ENCODE measurements at regions not wholly inside any gene's neighbourhood (a gene's known extent, or its start where the extent isn't known, plus 50 kb on each side); places are given as distances from the start of the nearest gene placed in this dataset.

GRCh38 chr6:42512579-42512978, 51.2 kb upstream of the UBR2 start:
- FAIRE-seq: no peak
- TF ChIP-seq TAF1 (IDR thresholded peaks at IDR 0.05; ENCODE audit: borderline replicate concordance, low read depth, low read length) (no peak), POLR2AphosphoS5 (IDR thresholded peaks at IDR 0.05; ENCODE audit: low read depth, low read length) (no peak), POLR2A (IDR thresholded peaks at IDR 0.05; ENCODE audit: low read depth, low read length) (no peak)
- DNase-seq (ENCODE audit: insufficient read length): no peak

- DNase-seq (ENCODE audit: insufficient read length) (no peak), FAIRE-seq (no peak)
- TF ChIP-seq POLR2AphosphoS5 (IDR thresholded peaks at IDR 0.05; ENCODE audit: low read depth, low read length): no peak
- TF ChIP-seq TAF1 (IDR thresholded peaks at IDR 0.05; ENCODE audit: borderline replicate concordance, low read depth, low read length): no peak
- no peak for TF ChIP-seq POLR2A (IDR thresholded peaks at IDR 0.05; ENCODE audit: low read depth, low read length)
Measured at GRCh38 chr6:42511803-42512422, 51.9 kb upstream of the UBR2 start.

- TF ChIP-seq POLR2AphosphoS5 (IDR thresholded peaks at IDR 0.05; ENCODE audit: low read depth, low read length) (no peak), POLR2A (IDR thresholded peaks at IDR 0.05; ENCODE audit: low read depth, low read length) (no peak), TAF1 (IDR thresholded peaks at IDR 0.05; ENCODE audit: borderline replicate concordance, low read depth, low read length) (no peak)
- DNase-seq (ENCODE audit: insufficient read length) (no peak), FAIRE-seq (no peak)
Measured at GRCh38 chr6:42510795-42511194, 53.0 kb upstream of the UBR2 start.

GRCh38 chr6:42509765-42510164, 54.1 kb upstream of the UBR2 start:
- TF ChIP-seq POLR2A (IDR thresholded peaks at IDR 0.05; ENCODE audit: low read depth, low read length): no peak
- TF ChIP-seq TAF1 (IDR thresholded peaks at IDR 0.05; ENCODE audit: borderline replicate concordance, low read depth, low read length): no peak
- TF ChIP-seq POLR2AphosphoS5 (IDR thresholded peaks at IDR 0.05; ENCODE audit: low read depth, low read length): no peak
- peak; percentile 70 for FAIRE-seq
- DNase-seq (ENCODE audit: insufficient read length): no peak

- no peak for DNase-seq (ENCODE audit: insufficient read length)
- no peak for FAIRE-seq
- TF ChIP-seq POLR2A (IDR thresholded peaks at IDR 0.05; ENCODE audit: low read depth, low read length) (no peak), POLR2AphosphoS5 (IDR thresholded peaks at IDR 0.05; ENCODE audit: low read depth, low read length) (no peak), TAF1 (IDR thresholded peaks at IDR 0.05; ENCODE audit: borderline replicate concordance, low read depth, low read length) (no peak)
Measured at GRCh38 chr6:42509256-42509655, 54.6 kb upstream of the UBR2 start.

GRCh38 chr6:42507901-42508300, 55.9 kb upstream of the UBR2 start:
- DNase-seq (ENCODE audit: insufficient read length): no peak
- no peak for TF ChIP-seq POLR2AphosphoS5 (IDR thresholded peaks at IDR 0.05; ENCODE audit: low read depth, low read length)
- TF ChIP-seq TAF1 (IDR thresholded peaks at IDR 0.05; ENCODE audit: borderline replicate concordance, low read depth, low read length): no peak
- no peak for TF ChIP-seq POLR2A (IDR thresholded peaks at IDR 0.05; ENCODE audit: low read depth, low read length)
- no peak for FAIRE-seq

- no peak for TF ChIP-seq POLR2AphosphoS5 (IDR thresholded peaks at IDR 0.05; ENCODE audit: low read depth, low read length)
- TF ChIP-seq TAF1 (IDR thresholded peaks at IDR 0.05; ENCODE audit: borderline replicate concordance, low read depth, low read length): no peak
- no peak for TF ChIP-seq POLR2A (IDR thresholded peaks at IDR 0.05; ENCODE audit: low read depth, low read length)
- FAIRE-seq: peak; percentile 70
Measured at GRCh38 chr6:42507195-42507594, 55.5 kb upstream of the TRERF1 start.

GRCh38 chr6:42506070-42506469, 54.3 kb upstream of the TRERF1 start:
- FAIRE-seq (peak; percentile 76), DNase-seq (ENCODE audit: insufficient read length) (no peak)
- TF ChIP-seq POLR2AphosphoS5 (IDR thresholded peaks at IDR 0.05; ENCODE audit: low read depth, low read length): no peak
- TF ChIP-seq TAF1 (IDR thresholded peaks at IDR 0.05; ENCODE audit: borderline replicate concordance, low read depth, low read length): no peak
- no peak for TF ChIP-seq POLR2A (IDR thresholded peaks at IDR 0.05; ENCODE audit: low read depth, low read length)

More at GRCh38 chr6:42507195-42507594, 55.5 kb upstream of the TRERF1 start:
- DNase-seq (ENCODE audit: insufficient read length): no peak

GRCh38 chr6:42505385-42505718, 53.6 kb upstream of the TRERF1 start:
- TF ChIP-seq POLR2AphosphoS5 (IDR thresholded peaks at IDR 0.05; ENCODE audit: low read depth, low read length) (no peak), TAF1 (IDR thresholded peaks at IDR 0.05; ENCODE audit: borderline replicate concordance, low read depth, low read length) (no peak), POLR2A (IDR thresholded peaks at IDR 0.05; ENCODE audit: low read depth, low read length) (no peak)
- DNase-seq (ENCODE audit: insufficient read length) (no peak), FAIRE-seq (no peak)

- DNase-seq (ENCODE audit: insufficient read length) (no peak), FAIRE-seq (peak; percentile 67)
- TF ChIP-seq POLR2A (IDR thresholded peaks at IDR 0.05; ENCODE audit: low read depth, low read length) (no peak), POLR2AphosphoS5 (IDR thresholded peaks at IDR 0.05; ENCODE audit: low read depth, low read length) (no peak), TAF1 (IDR thresholded peaks at IDR 0.05; ENCODE audit: borderline replicate concordance, low read depth, low read length) (no peak)
Measured at GRCh38 chr6:42503894-42504293, 52.2 kb upstream of the TRERF1 start.

- no peak for FAIRE-seq
- TF ChIP-seq POLR2AphosphoS5 (IDR thresholded peaks at IDR 0.05; ENCODE audit: low read depth, low read length) (no peak), TAF1 (IDR thresholded peaks at IDR 0.05; ENCODE audit: borderline replicate concordance, low read depth, low read length) (no peak), POLR2A (IDR thresholded peaks at IDR 0.05; ENCODE audit: low read depth, low read length) (no peak)
- DNase-seq (ENCODE audit: insufficient read length): no peak
Measured at GRCh38 chr6:42502990-42503389, 51.3 kb upstream of the TRERF1 start.

GRCh38 chr6:42502127-42502526, 50.4 kb upstream of the TRERF1 start:
- DNase-seq (ENCODE audit: insufficient read length) (no peak), FAIRE-seq (peak; percentile 61)
- TF ChIP-seq TAF1 (IDR thresholded peaks at IDR 0.05; ENCODE audit: borderline replicate concordance, low read depth, low read length): no peak
- TF ChIP-seq POLR2AphosphoS5 (IDR thresholded peaks at IDR 0.05; ENCODE audit: low read depth, low read length): no peak
- no peak for TF ChIP-seq POLR2A (IDR thresholded peaks at IDR 0.05; ENCODE audit: low read depth, low read length)
